ENCODE measurements at regions not wholly inside any gene's neighbourhood (a gene's known extent, or its start where the extent isn't known, plus 50 kb on each side); places are given as distances from the start of the nearest gene placed in this dataset.

DNA sequence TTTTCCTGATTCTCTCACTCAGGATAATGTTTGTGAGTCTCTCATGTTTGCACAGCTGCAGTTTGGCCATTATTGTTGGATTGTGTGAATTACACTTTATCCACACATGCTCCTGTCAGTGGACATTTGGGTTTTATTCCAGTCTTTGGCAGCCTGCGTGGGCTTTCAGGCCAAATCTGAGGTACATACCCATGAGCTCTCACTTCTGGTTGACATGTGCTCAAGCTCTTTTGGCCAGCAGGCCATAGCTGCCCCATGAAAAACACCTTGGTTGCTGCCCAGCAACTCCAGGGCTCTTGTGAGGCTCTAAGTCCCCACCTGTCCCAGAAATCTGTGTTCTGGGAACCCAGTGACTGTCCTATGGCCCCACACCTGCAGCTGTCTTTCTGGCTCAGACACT is 124.5 kb upstream of the GALNT2 start:
- Histone ChIP-seq H3K27me3 (no peaks in the 10 kb centered on the region), H3K9me3 (no peaks in the 10 kb centered on the region), H3K4me1 (no peaks in the 10 kb centered on the region), H3K4me3 (no peak overlapping the region), H3K36me3 (no peaks in the 10 kb centered on the region), H3K27ac (no peak overlapping the region)
- DNase-seq: no peak
- 52% methylated on average over 1 of the region's 1 CpG; no CpG with 5 or more reads in 1 of the 2 donors for WGBS, 2 donors (ENCODE audit: low coverage in 1 of 2)
- in situ Hi-C loops (cut with MboI; ENCODE audit: low pct_ligation_motif_present in 1 of 4, low pct_unique_long_range_greater_than_20kb in 1 of 4, low sequenced_read_pairs in 3 of 4) (no loop called here), intact Hi-C loops (cut with DNase I; ENCODE audit: low total_unique reads) (no loop called here)
- no peak for TF ChIP-seq EP300 (IDR thresholded peaks at IDR 0.05; ENCODE audit: low read depth)
- TF ChIP-seq POLR2A (IDR thresholded peaks at IDR 0.05): no peak
- TF ChIP-seq POLR2AphosphoS5 (IDR thresholded peaks at IDR 0.05): no peak

- H3K27me3 ChIP-seq: no peaks in the 10 kb centered on the region
- in situ Hi-C loops (cut with MboI; ENCODE audit: low pct_ligation_motif_present in 1 of 4, low pct_unique_long_range_greater_than_20kb in 1 of 4, low sequenced_read_pairs in 3 of 4): no loop called here
- intact Hi-C loops (cut with DNase I; ENCODE audit: low total_unique reads): no loop called here
- no peak overlapping the region for H3K4me3 ChIP-seq
- no peak overlapping the region for H3K27ac ChIP-seq
- no peaks in the 10 kb centered on the region for H3K4me1 ChIP-seq
- DNase-seq: no peak
- WGBS, 2 donors (ENCODE audit: low coverage in 1 of 2): 81 to 96% methylated on average over 6 to 7 of the region's 7 CpGs
- H3K9me3 ChIP-seq: no peaks in the 10 kb centered on the region
- TF ChIP-seq POLR2A (IDR thresholded peaks at IDR 0.05): no peak
- no peak for TF ChIP-seq POLR2AphosphoS5 (IDR thresholded peaks at IDR 0.05)
- TF ChIP-seq CTCF (IDR thresholded peaks at IDR 0.05): no peak
- no peak for TF ChIP-seq EP300 (IDR thresholded peaks at IDR 0.05; ENCODE audit: low read depth)
- no peaks in the 10 kb centered on the region for H3K36me3 ChIP-seq
These were observed 123.8 kb upstream of the GALNT2 start for GRCh38 chr1:229943148-229943714.

- DNase-seq: no peak
- TF ChIP-seq POLR2A (IDR thresholded peaks at IDR 0.05) (no peak), EP300 (IDR thresholded peaks at IDR 0.05; ENCODE audit: low read depth) (no peak), POLR2AphosphoS5 (IDR thresholded peaks at IDR 0.05) (no peak), CTCF (IDR thresholded peaks at IDR 0.05) (no peak)
- intact Hi-C loops (cut with DNase I; ENCODE audit: low total_unique reads): no loop called here
- Histone ChIP-seq H3K4me3 (no peak overlapping the region), H3K36me3 (no peaks in the 10 kb centered on the region), H3K27me3 (no peaks in the 10 kb centered on the region), H3K27ac (no peak overlapping the region), H3K9me3 (no peaks in the 10 kb centered on the region), H3K4me1 (no peaks in the 10 kb centered on the region)
- in situ Hi-C loops (cut with MboI; ENCODE audit: low pct_ligation_motif_present in 1 of 4, low pct_unique_long_range_greater_than_20kb in 1 of 4, low sequenced_read_pairs in 3 of 4): no loop called here
- WGBS, 2 donors (ENCODE audit: low coverage in 1 of 2): 97% methylated on average over 26 of the region's 29 CpGs; no CpG with 5 or more reads in 1 of the 2 donors
These were observed 122.9 kb upstream of the GALNT2 start for GRCh38 chr1:229943988-229944743.

- no peak for TF ChIP-seq EP300 (IDR thresholded peaks at IDR 0.05; ENCODE audit: low read depth)
- WGBS, 2 donors (ENCODE audit: low coverage in 1 of 2): 93% methylated on average over 4 of the region's 4 CpGs; no CpG with 5 or more reads in 1 of the 2 donors
- H3K36me3 ChIP-seq: no peaks in the 10 kb centered on the region
- intact Hi-C loops (cut with DNase I; ENCODE audit: low total_unique reads) (loop anchor here (5.0 kb wide), 1 partner anchor 1657 kb away; no protein-coding TSS in a partner anchor), in situ Hi-C loops (cut with MboI; ENCODE audit: low pct_ligation_motif_present in 1 of 4, low pct_unique_long_range_greater_than_20kb in 1 of 4, low sequenced_read_pairs in 3 of 4) (no loop called here)
- no peak for DNase-seq
- H3K9me3 ChIP-seq: no peaks in the 10 kb centered on the region
- H3K4me3 ChIP-seq: no peak overlapping the region
- H3K4me1 ChIP-seq: no peaks in the 10 kb centered on the region
- no peak overlapping the region for H3K27ac ChIP-seq
- no peaks in the 10 kb centered on the region for H3K27me3 ChIP-seq
These were observed 121.2 kb upstream of the GALNT2 start for GRCh38 chr1:229945795-229946194.

DNA sequence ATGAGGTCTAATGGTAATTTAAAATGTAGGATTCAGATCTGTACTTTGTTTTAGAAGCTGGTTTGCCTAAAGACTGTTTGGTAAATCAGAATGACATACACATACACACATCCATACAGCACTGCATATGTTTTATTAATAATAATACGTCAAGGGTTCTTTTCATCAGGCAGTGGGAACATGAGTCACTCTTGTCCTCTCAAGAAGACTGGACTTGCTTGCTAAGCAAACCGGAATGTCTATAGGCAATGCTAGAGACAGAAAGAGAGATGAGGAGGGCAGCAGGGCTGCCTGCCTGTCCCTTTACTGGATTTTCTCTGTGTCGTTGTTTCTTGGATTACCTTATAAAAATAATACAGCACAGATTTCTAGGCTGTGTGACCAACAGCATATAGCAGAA is 119.1 kb upstream of the GALNT2 start:
- no peak overlapping the region for H3K27ac ChIP-seq
- no peaks in the 10 kb centered on the region for H3K36me3 ChIP-seq
- TF ChIP-seq POLR2AphosphoS5 (IDR thresholded peaks at IDR 0.05) (no peak), POLR2A (IDR thresholded peaks at IDR 0.05) (no peak), EP300 (IDR thresholded peaks at IDR 0.05; ENCODE audit: low read depth) (no peak), CTCF (IDR thresholded peaks at IDR 0.05) (no peak)
- no peaks in the 10 kb centered on the region for H3K9me3 ChIP-seq
- WGBS, 2 donors (ENCODE audit: low coverage in 1 of 2): 86 to 90% methylated on average over 2 to 3 of the region's 3 CpGs
- in situ Hi-C loops (cut with MboI; ENCODE audit: low pct_ligation_motif_present in 1 of 4, low pct_unique_long_range_greater_than_20kb in 1 of 4, low sequenced_read_pairs in 3 of 4): no loop called here
- no peak overlapping the region for H3K4me3 ChIP-seq
- no peak for DNase-seq
- no peaks in the 10 kb centered on the region for H3K4me1 ChIP-seq
- H3K27me3 ChIP-seq: no peaks in the 10 kb centered on the region
- intact Hi-C loops (cut with DNase I; ENCODE audit: low total_unique reads): loop anchor here (5.0 kb wide), 1 partner anchor 1654 kb away; no protein-coding TSS in a partner anchor
